ENCODE measurements at regions not wholly inside any gene's neighbourhood (a gene's known extent, or its start where the extent isn't known, plus 50 kb on each side); places are given as distances from the start of the nearest gene placed in this dataset.

DNA sequence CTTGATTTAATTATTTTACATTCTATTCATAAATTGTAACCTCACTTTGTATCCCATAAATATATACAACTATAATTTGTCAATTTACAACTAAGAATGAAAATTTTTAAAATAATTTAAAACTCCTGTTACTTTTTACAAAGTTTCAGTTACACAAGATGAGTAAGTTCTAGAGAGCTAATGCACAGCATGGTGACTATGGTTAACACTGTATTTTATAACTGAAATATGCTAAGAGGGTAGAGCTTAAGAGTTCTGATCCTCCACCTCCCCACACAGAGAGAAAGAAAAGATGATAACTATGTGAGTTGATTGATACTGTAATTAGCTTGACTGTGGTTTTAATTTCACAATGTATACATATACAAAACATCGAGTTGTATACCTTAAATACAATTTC is 412.5 kb upstream of the DDI1 start:
- DNase-seq (ENCODE audit: low read depth) = no peak

DNA sequence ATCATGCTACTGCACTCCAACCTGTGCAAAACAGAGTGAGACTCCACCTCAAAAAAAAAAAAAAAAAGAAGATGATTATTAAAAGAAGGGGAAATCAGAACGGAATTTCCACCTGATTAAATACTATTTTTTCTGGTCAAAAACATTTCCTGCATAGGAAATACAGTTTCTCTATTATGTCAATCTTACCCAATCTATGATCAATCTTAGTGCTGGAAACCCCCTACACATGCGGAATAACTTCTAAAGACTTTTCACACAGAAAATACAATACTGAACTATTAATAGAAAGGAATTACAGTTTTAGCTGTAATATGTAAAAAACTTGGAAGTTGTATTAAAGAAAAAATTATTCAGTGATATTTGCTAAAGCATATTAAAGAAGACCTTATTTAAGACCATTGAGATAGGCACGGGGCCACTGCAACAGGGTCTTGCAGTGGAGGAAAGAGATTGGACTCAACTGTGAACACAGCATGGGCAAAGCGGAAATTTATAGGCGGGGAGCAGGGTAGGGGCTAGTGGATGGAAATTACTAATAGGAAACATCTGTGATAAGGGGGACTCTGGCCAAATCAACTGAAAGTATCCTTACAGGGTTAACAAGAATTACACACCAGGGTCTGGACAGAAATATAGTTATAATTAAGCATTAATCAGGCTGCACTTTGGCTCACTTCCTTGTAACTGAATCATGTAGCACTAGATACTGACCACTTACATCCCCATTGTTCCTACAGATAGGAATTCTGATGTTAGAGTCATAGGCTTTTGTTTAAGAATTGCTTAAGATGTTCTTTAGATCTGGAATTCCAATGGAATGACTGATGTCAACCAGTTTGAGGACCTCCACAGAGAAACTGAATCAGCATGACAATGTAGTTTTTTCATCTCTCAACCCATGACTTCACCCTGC is 411.5 kb upstream of the DDI1 start:
- peak; percentile 89 for DNase-seq (ENCODE audit: low read depth)

DNA sequence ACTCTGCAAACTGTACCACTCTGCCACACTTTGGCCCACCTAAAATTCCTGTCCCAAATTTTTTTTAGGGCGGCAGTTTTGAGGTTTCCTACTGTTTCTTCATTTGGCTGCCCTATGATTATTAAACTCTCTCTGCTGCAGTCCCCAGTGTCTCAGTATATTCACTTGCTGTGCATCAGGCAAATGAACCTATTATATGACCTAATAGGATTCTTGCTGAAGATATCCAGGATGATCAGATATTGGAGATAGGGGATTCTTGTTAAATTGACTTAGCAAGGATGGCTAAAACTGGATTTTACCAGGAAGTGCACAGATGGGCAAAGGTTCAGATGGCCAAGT is 410.8 kb upstream of the DDI1 start:
- no peak for DNase-seq (ENCODE audit: low read depth)

DNA sequence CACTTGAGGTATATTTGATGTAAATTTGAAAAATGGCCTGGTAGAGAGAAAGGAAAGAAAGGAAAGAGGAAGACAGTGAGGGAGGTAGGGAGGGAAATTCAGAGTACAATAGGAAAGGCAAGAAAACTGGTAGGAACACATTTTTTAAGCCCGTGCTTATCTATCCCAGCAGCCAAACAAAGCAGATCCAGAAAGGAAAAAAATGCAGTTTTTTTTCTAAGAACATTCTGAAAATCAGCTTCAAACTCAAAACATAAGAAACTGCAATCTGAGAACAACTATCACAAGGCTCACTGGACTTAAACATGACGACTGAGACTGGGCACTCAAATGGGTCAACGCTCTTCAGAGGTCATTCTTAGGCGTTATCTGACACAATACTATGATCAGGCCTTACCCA is 408.3 kb upstream of the DDI1 start:
- DNase-seq (ENCODE audit: low read depth) = no peak

DNA sequence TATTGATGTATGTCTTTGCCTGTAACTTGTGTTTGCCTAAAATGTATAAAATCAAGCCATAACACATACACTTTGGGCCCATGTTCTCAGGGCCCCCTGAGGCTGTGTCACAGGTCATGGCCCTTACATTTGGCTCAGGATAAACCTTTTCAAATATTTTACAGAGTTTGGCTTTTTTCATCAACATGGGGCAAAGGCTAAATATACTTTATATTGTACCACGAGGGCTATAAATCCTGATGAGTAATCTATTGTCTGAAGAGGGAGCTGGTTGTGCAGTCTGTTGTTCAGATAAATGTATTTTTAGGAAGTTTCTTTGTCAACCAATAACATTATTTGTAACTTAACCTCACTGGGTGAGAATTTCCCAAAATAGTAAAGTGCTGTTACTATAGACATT is 404.6 kb upstream of the DDI1 start:
- peak; percentile 19 for DNase-seq (ENCODE audit: low read depth)

DNA sequence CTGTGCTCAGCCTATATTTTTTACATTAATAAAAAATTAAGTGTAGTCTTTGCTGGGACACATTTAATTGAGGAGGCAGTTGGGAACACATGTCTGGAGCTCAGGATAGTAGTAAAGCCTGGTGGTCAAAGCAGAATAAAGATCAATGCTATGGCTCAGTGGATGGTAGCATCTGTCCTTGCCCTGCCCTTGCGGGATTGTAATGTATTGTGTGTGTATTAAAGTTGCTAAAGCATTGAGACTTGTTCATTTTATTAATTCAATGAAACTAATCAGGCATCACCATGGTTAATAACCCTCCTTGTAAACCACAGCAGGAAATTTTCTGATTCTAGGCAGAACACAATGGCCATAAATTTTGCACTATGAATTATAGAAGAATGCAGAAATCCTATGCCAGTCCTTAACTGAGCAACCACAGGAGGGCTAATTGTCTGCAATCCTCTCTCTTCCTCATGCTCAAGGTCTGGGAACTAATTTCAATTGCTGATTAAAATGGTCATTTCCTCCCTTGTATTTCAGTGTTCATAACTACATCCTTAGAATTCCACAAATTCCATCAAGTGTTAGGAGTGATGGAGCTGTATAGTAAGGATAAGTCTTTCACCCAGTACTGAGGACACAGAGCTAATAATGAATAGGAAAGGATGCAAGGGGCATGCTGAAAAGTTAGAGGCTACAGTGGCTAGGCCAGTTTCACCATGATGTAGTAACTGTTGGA is 403.2 kb upstream of the DDI1 start:
- DNase-seq (ENCODE audit: low read depth) = peak; percentile 29

DNA sequence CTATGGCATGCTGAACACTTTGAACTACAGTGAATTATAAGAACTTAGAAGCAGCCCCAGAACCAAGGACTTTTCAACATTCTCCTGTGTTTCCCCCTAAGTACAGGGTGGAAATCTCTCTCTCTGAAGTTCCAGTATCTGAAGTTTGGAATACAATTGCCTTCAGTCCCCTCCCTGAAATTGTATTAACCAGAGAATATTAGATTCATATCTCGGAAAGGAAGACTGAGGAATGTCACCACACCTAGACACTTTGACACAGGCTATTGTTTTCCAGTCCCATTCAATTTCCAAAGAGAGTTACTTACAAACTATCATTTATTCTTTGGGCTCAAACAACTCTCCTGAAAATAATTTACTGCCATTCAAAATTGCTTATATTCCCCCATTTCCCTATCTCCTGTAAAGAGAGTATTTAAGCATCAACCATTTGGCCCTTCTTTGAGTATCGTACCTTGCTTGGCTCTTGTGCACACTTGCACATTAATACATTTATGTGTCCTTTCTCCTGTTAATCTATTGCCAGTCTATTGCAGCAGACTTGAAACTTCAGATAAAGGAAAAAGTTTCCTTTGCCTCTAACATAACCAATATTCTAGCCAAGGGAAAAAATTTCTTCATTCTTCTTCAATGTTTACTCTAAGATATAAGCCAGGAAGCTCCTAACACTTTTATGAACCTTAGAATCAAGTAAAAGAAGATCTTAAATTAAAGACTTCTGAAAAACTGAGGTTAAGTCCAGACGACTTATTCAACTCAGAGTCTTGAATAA is 402.4 kb upstream of the DDI1 start:
- no peak for DNase-seq (ENCODE audit: low read depth)

DNA sequence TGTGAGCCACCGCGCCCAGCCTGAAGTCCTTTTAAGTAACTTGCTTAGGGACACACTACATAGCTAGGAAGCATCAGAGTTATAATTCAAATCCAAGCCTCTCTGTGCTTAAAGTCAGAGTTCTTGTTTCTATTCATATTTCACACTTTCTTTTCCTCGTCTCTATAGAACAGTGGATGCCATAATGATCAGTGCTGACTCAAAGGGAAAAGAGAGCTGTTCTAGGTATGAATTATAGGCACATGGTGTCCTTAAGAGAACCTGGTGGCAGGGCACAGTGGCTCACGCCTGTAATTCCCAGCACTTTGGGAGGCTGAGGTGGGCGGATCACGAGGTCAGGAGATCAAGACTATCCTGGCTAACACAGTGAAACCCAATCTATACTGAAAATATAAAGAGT is 400.2 kb upstream of the DDI1 start:
- DNase-seq (ENCODE audit: low read depth) = no peak

DNA sequence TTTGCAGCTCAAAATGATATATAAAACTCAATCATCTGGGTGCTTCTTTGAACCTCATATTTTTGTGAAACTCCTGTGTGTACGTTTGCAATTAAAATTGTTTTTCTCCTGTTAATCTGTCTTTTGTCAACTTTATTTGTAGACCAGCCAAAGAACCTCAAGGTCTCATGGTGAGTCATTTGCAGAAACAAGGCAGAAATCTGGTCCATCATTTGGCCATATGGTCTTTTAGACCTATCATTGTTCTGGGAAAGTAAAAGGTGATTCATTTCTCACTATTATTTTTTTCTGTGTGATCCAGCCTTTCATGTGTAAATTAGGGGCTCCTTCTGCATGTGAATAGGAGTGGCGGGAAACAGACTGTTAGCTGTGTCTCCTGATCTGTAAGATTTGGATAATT is 399.1 kb upstream of the DDI1 start:
- peak; percentile 58 for DNase-seq (ENCODE audit: low read depth)

DNA sequence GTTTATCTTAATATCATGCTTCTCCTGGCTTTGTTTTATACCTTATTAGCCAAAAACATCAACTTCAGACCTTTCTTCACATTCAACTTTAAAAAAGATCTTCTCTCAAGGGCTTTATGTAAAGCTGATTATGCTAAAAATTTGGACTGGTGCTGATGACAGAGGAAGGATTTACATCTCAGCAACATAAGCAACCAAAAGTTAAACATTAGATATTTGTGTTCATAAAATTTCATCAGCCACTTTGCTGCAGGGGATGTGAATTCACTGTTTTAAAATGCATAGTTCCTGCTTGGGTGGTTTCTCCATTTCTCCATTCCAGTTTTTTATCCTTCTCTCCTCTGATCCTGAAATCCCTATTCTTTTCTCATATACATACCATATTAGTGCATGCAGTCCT is 398.6 kb upstream of the DDI1 start:
- no peak for DNase-seq (ENCODE audit: low read depth)

DNA sequence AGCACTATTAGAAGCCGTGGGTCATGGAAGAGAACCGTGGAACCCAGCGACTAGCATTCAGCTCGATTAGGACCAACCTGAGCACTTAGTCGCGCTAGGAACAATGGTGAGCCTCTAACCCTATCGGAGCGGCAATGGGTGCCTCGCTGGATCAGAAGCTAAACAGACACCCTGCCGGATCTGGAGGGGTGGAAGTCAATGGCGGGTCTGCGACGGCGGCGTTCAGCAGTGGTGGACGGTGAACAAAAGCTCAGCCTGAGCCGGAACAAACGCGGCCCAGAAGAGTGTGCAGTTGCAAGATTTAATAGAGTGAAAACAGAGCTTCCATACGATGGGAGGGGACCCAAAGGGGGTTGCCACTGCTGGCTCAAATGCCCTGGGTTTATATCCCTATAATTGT is 391.8 kb upstream of the DDI1 start:
- no peak for DNase-seq (ENCODE audit: low read depth)

DNA sequence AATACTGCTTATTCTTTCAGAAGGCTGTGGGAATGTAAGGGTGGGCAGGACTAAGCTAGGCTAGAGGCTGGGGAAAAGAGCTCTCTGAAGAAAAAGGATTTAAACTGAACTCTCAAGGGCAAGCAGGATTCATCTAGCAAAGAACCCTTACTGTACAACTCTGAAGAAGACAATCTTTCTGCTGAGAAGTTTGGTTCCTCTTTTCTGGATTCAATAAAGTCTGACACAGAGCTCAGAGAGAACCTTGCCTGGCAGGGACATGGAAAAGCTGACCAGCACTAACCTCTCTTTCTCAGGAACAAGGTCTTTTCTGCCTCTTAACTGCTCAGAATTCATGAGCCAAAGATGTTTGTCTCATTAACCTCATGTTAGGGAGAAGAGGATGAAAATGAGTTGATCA is 388.4 kb upstream of the DDI1 start:
- no peak for DNase-seq (ENCODE audit: low read depth)

DNA sequence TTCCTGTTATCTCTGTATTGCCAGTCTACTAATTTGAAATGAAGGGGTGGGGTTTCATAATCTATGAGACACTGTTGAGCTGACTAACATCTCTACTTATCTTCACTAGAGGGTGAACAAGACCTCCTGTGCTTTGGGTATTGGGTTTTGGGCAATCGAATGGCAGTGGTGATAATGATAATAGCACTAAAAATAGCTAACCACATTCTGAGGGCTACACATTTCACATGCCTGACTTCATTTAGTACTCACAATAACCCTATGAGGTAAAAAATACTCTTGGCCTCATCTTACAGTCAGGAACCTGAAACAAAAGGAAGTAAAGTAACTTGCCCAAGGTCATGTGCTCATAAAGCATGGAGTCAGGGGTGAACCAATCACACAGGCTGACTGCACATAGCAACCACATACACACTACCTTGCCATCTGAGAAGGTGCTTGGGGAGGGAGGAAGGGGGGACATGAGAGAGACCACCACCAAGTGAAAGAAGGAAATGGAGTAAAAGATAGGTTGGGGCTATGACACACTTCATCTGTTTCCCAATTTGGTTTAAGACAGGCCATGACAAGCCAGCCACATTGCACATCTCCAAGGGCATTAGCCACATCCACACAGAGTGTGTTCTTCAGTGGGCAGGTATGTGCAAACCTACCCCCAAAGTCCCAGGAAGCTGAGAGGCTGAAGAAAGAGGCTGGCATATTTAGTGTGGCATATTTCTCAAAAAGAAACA is 387.6 kb upstream of the DDI1 start:
- no peak for DNase-seq (ENCODE audit: low read depth)

DNA sequence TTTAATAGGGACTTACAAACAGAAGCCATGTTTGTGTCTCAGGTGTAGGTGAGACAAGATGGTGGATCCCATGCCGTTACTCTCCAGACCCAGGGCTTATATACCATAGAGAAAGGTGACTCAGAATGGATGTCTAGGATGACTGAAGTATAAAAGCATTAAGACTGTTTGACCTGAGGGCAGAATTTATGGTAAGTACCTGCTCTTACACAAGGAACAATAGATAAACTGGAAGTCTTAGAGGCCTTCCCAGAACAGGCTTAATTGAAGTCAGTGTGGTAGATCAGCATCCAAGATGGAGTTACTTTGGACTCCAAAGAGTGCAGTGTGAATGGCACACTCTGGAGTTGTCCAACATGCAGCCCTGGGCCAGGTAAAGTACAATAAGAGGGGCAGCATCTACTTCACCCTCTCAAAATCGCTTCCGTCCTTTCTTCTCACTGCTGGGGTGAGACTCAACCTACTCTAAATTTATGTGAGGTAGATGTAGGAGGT is 387.0 kb upstream of the DDI1 start:
- DNase-seq (ENCODE audit: low read depth) = no peak

DNA sequence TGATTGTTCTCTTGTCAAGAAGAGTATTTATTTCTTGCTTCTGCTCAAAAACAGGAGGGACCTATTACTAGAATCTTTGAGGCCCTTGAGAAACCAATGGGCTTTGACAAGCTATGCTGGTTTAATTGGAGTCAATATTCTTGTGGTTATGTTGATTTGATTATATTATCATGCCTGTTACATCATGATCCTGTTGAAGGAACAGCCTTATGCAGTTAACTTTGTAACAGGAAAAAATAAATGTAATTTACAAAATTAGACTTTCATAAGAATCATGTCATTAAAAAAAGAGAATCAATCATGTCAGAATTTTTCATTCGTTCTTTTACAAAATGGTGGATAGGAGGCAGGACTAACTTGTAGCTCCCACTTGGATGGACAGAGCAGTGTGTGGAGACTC is 386.1 kb upstream of the DDI1 start:
- DNase-seq (ENCODE audit: low read depth) = no peak

DNA sequence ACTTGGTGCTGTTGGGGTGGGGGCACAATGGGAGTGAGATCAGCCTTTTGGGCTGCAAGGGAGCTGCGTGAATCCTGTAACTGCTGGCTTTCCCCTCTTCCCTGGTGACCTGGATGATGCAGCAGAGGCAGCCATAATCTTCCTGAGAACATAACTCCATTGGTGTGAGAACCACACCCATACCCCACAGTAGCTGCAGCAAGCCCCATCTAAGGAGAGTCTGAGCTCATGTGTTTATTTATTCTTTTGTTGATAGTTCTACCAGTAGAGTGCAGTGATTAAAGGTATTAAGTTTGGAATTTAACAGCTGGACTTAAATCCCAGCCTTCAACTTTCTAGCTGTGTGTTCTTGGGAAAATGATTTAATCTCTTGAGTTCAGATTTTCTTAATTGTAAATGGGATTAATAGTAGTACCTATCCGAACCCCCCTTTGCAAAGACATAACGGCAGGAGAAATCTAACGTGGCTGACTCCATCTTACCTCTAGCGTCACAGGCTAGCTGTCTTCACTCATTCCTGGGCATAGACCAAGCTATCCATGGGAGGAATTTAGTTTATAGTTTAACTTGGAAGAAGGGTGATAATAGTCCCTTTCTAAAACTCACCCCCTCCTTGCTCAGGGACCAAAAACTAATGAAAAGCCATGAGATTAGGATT is 385.0 kb upstream of the DDI1 start:
- DNase-seq (ENCODE audit: low read depth) = no peak

DNA sequence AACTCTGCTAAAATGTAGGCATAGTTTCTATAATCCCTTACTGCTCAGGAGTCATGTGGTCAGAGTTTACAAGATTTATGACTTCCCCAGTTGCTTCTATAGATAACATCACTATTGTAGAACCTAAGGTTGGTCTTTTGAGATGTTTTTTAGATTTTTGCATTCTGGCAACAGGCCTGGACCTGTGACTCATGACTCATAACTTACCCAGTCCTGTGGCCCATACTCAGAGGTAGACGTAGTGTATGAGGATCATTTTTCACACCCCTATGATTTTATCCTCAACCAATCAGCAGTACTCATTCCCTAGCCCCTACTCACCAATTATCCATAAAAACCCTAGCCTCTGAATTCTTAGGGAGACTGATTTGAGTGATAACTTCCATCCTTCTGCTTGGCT is 384.4 kb upstream of the DDI1 start:
- DNase-seq (ENCODE audit: low read depth) = peak; percentile 32

DNA sequence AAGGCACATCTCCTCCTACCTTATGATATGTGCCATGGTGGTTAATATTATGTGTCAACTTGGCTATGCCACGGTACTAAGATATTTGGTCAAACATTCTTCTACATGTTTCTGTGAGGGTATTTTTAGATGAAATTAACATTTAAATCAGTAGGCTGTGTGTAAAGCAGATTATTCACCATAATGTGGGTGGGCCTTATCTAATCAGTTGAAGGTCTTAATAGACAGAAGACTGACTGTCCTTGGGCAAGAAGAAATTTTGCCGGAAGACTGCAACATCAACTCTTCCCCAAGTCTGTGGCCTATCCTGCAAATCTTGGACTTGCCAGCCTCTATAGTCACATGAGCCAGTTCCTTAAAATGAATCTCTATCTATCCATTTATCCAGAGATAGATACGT is 380.1 kb upstream of the DDI1 start:
- DNase-seq (ENCODE audit: low read depth) = no peak

DNA sequence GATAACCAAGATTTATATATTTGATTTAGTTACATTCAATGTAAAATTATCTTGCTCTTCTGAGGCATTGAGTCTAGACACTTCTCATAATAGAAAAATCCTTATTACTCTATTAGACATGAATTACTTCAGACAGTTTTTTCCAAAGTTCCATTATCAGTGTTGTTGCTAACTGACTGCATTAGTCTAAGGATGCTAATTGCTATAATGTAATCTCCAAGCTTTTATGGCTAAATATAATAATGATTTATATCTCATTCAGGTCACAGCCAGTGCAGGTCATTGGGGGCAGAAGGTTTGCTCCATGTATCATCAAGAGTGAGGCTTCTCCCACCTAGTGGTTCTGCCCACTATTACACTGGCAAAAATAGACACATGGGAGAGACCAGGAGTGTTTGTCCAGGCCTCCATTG is 377.2 kb upstream of the DDI1 start:
- DNase-seq (ENCODE audit: low read depth) = peak; percentile 33

DNA sequence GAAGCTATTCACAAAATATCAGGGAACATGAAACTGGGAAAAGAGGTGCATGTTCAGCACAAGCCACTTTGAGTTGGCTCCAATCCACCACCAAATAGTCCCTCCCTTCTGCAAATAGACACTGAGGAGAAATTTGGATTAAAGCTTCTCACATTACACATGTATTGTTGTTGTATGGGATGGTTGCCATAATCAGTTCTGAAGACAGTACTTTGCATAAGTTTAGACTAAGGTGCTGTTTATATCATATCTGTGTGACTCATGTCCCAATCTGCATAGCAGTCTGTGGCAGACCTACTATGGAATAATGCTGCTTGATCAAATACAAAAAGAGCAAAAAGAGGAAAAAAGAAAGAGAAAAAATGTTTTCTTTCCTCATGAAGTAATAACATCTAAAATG is 376.7 kb upstream of the DDI1 start:
- DNase-seq (ENCODE audit: low read depth) = no peak

DNA sequence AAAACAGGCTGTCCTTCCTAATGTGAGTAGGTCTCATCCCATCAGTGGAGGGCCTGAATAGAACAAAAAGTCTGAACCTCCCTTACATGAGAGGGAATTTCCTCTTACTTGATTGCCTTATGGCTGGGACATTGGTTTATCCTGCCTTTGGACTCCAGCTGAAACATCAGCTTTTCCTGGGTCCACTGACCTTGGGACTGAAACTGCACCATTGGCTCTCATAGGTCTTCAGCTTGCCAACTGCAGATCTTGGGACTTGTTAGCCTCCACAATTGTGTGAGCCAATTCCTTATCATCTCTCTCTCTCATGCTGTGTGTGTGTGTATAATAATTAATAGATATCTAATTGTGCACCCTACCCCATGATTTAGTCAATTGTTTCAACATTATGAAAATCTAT is 375.3 kb upstream of the DDI1 start:
- no peak for DNase-seq (ENCODE audit: low read depth)

Data from LHCN-M2 (cell line).